ENCODE measurements at regions not wholly inside any gene's neighbourhood (a gene's known extent, or its start where the extent isn't known, plus 50 kb on each side); places are given as distances from the start of the nearest gene placed in this dataset.

DNA sequence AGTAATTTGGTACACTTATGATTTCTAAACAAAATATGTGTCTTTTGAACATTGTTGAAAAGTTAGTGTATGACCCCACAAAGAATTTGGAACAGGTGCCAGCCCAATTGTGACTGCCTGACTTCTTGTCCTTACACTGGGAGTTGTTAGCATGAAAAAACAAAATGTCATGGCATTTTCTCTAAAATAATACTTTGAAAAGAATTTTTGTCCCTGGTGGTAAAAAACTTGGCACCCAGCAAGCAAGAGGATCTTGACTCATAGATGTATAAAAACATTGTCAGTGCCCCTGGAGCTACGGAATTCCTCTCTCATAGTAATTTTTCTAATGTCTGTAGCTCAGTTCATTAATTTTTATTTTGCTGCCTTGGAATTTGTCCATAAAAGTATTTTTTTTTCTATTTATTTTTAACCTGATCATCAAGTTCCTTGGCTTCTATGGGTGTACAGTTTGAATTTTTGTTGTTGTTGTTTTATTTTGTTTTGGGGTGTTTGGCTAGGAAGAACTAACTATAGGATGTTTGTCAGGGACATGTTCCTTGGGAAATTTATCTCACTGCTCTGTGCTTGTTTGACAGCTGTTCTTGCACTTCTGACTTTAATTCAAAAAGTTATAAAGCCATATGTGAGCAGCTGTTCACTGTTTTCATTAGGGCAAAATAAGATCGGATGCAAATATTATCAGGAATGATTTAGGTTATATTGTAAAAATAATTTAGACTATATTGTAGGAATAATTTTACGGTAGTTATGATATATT, 95.4 kb upstream of the NUDT6 start:
- no peak overlapping the region for H3K4me3 ChIP-seq (ENCODE audit: low read depth in 1 of 2, low read length in 1 of 2)
- no peaks in the 10 kb centered on the region for H3K4me1 ChIP-seq (ENCODE audit: control insufficient read depth in 1 of 2, insufficient read depth in 1 of 2, low read depth in 1 of 2, low read length in 1 of 2)
- TF ChIP-seq, protein P1, sequence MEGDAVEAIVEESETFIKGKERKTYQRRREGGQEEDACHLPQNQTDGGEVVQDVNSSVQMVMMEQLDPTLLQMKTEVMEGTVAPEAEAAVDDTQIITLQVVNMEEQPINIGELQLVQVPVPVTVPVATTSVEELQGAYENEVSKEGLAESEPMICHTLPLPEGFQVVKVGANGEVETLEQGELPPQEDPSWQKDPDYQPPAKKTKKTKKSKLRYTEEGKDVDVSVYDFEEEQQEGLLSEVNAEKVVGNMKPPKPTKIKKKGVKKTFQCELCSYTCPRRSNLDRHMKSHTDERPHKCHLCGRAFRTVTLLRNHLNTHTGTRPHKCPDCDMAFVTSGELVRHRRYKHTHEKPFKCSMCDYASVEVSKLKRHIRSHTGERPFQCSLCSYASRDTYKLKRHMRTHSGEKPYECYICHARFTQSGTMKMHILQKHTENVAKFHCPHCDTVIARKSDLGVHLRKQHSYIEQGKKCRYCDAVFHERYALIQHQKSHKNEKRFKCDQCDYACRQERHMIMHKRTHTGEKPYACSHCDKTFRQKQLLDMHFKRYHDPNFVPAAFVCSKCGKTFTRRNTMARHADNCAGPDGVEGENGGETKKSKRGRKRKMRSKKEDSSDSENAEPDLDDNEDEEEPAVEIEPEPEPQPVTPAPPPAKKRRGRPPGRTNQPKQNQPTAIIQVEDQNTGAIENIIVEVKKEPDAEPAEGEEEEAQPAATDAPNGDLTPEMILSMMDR (IDR thresholded peaks at IDR 0.05): no peak
- H3K27me3 ChIP-seq: no peaks in the 10 kb centered on the region
- no peaks in the 10 kb centered on the region for H3K36me3 ChIP-seq
- H3K27ac ChIP-seq: no peak overlapping the region
- no peaks in the 10 kb centered on the region for H3K9me3 ChIP-seq

GRCh38 chr4:123018396-123018775, 96.0 kb upstream of the NUDT6 start:
- no peaks in the 10 kb centered on the region for H3K27me3 ChIP-seq
- TF ChIP-seq, protein P1 (IDR thresholded peaks at IDR 0.05): no peak
- no peak overlapping the region for H3K27ac ChIP-seq

DNA sequence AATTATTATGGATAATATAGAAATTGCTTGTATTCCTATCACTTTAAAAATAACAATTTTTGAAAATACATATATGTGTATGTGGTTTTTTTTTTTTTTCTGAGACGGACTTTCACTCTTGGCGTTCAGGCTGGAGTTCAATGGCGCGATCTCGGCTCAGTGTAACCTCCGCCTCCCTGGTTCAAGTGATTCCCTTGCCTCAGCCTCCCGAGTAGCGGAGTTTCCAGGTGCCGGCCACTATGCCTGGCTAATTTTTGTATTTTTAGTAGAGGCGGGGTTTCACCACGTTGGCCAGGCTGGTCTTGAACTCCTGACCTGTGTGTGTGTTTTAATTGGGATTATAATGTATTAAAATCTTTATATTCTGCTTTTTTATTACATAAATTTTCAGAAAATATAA, 97.9 kb upstream of the NUDT6 start:
- Histone ChIP-seq H3K27me3 (no peaks in the 10 kb centered on the region), H3K4me1 (ENCODE audit: control insufficient read depth in 1 of 2, insufficient read depth in 1 of 2, low read depth in 1 of 2, low read length in 1 of 2) (no peaks in the 10 kb centered on the region), H3K27ac (no peak overlapping the region), H3K36me3 (no peaks in the 10 kb centered on the region), H3K4me3 (ENCODE audit: low read depth in 1 of 2, low read length in 1 of 2) (no peak overlapping the region), H3K9me3 (no peaks in the 10 kb centered on the region)
- TF ChIP-seq, protein P1 (IDR thresholded peaks at IDR 0.05): no peak

More at GRCh38 chr4:123018396-123018775, 96.0 kb upstream of the NUDT6 start:
- H3K36me3 ChIP-seq: no peaks in the 10 kb centered on the region
- no peaks in the 10 kb centered on the region for H3K9me3 ChIP-seq
- H3K4me1 ChIP-seq (ENCODE audit: control insufficient read depth in 1 of 2, insufficient read depth in 1 of 2, low read depth in 1 of 2, low read length in 1 of 2): no peaks in the 10 kb centered on the region
- H3K4me3 ChIP-seq (ENCODE audit: low read depth in 1 of 2, low read length in 1 of 2): no peak overlapping the region

- TF ChIP-seq, protein P1 (IDR thresholded peaks at IDR 0.05): no peak
- no peak overlapping the region for H3K4me3 ChIP-seq (ENCODE audit: low read depth in 1 of 2, low read length in 1 of 2)
- H3K27ac ChIP-seq: no peak overlapping the region
- no peaks in the 10 kb centered on the region for H3K4me1 ChIP-seq (ENCODE audit: control insufficient read depth in 1 of 2, insufficient read depth in 1 of 2, low read depth in 1 of 2, low read length in 1 of 2)
- no peaks in the 10 kb centered on the region for H3K27me3 ChIP-seq
- H3K9me3 ChIP-seq: no peaks in the 10 kb centered on the region
- H3K36me3 ChIP-seq: peaks cover under 1% of the 10 kb centered on the region
Observed at GRCh38 chr4:123023647-123024046, 101.2 kb upstream of the NUDT6 start.

DNA sequence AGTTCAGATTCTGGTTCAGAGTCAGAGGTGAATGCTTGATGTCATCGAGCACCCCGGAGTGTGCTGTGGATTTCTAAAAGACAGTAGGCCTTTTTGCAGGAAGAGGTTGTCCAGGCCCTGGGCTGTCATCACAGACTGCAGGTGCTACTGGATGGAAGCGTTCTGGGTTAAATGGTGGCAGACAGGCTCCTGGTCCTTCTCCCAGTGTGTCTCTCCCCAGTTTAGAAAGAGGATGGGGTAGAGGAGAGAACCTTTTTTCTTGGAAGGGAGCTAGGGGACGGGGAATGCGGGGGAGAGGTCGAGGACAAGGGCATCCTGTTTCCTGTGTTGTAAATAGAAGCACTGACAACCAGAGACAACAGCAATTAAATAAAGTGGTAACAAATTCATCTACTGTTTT, 102.3 kb upstream of the NUDT6 start:
- H3K27ac ChIP-seq: no peak overlapping the region
- TF ChIP-seq, protein P1 (IDR thresholded peaks at IDR 0.05): no peak
- no peak overlapping the region for H3K4me3 ChIP-seq (ENCODE audit: low read depth in 1 of 2, low read length in 1 of 2)
- H3K4me1 ChIP-seq (ENCODE audit: control insufficient read depth in 1 of 2, insufficient read depth in 1 of 2, low read depth in 1 of 2, low read length in 1 of 2): no peaks in the 10 kb centered on the region
- peaks cover 4% of the 10 kb centered on the region for H3K36me3 ChIP-seq
- no peaks in the 10 kb centered on the region for H3K27me3 ChIP-seq
- no peaks in the 10 kb centered on the region for H3K9me3 ChIP-seq
